ES-I3 (cell line): ENCODE measurements at regions not wholly inside any gene's neighbourhood (a gene's known extent, or its start where the extent isn't known, plus 50 kb on each side); places are given as distances from the start of the nearest gene placed in this dataset.

Source experiments
- H3K36me3 ChIP-seq: 2 replicates; pipeline ENCODE4 v1.6.1; 2013; ENCODE audit warnings: mild to moderate bottlenecking, low read length, control low read depth, moderate library complexity; ENCODE audit not compliant: insufficient read depth
- H3K4me1 ChIP-seq: 2 replicates; pipeline ENCODE4 v1.6.1; 2013; ENCODE audit warnings: mild to moderate bottlenecking, control low read depth, low read length; ENCODE audit not compliant: insufficient read depth
- H3K9ac ChIP-seq: 2 replicates; pipeline ENCODE4 v1.6.1; 2013; ENCODE audit warnings: low read depth, mild to moderate bottlenecking, low read length, moderate library complexity
- H3K9me3 ChIP-seq: 2 replicates; pipeline ENCODE4 v1.6.1; 2013; ENCODE audit warnings: mild to moderate bottlenecking, low read length, moderate library complexity; ENCODE audit not compliant: control insufficient read depth, insufficient read depth

- Histone ChIP-seq H3K36me3 (no peaks in the 10 kb centered on the region), H3K9ac (no peak overlapping the region), H3K4me1 (no peaks in the 10 kb centered on the region), H3K9me3 (no peaks in the 10 kb centered on the region)
Measured at GRCh38 chr10:75304741-75305390, 69.1 kb upstream of the COMTD1 start.

- Histone ChIP-seq H3K9ac (no peak overlapping the region), H3K4me1 (no peaks in the 10 kb centered on the region), H3K9me3 (no peaks in the 10 kb centered on the region)
Measured at GRCh38 chr10:75304313-75304712, 68.6 kb upstream of the COMTD1 start.

GRCh38 chr10:75303045-75303777 is 67.5 kb upstream of the COMTD1 start:
- no peaks in the 10 kb centered on the region for H3K4me1 ChIP-seq
- no peaks in the 10 kb centered on the region for H3K9me3 ChIP-seq
- no peak overlapping the region for H3K9ac ChIP-seq
- H3K36me3 ChIP-seq: no peaks in the 10 kb centered on the region

More at GRCh38 chr10:75304313-75304712, 68.6 kb upstream of the COMTD1 start:
- no peaks in the 10 kb centered on the region for H3K36me3 ChIP-seq

- Histone ChIP-seq H3K36me3 (no peaks in the 10 kb centered on the region), H3K9ac (no peak overlapping the region), H3K4me1 (no peaks in the 10 kb centered on the region), H3K9me3 (no peaks in the 10 kb centered on the region)
Measured at GRCh38 chr10:75302029-75302428, 66.3 kb upstream of the COMTD1 start.

- no peaks in the 10 kb centered on the region for H3K9me3 ChIP-seq
- H3K4me1 ChIP-seq: no peaks in the 10 kb centered on the region
- H3K36me3 ChIP-seq: no peaks in the 10 kb centered on the region
- no peak overlapping the region for H3K9ac ChIP-seq
Measured at GRCh38 chr10:75297021-75297599, 61.4 kb upstream of the COMTD1 start.

GRCh38 chr10:75295868-75296441 is 60.2 kb upstream of the COMTD1 start:
- Histone ChIP-seq H3K9me3 (no peaks in the 10 kb centered on the region), H3K4me1 (no peaks in the 10 kb centered on the region), H3K36me3 (no peaks in the 10 kb centered on the region), H3K9ac (no peak overlapping the region)

- peak overlapping the region; percentile 58; the same call in 1 of the 2 replicates for H3K9ac ChIP-seq
- no peaks in the 10 kb centered on the region for H3K36me3 ChIP-seq
- no peaks in the 10 kb centered on the region for H3K9me3 ChIP-seq
- H3K4me1 ChIP-seq: no peaks in the 10 kb centered on the region
Measured at GRCh38 chr10:75294866-75295701, 59.3 kb upstream of the COMTD1 start.

- no peaks in the 10 kb centered on the region for H3K4me1 ChIP-seq
- peak overlapping the region; percentile 58; the same call in 1 of the 2 replicates for H3K9ac ChIP-seq
- no peaks in the 10 kb centered on the region for H3K36me3 ChIP-seq
- no peaks in the 10 kb centered on the region for H3K9me3 ChIP-seq
Measured at GRCh38 chr10:75294518-75294865, 58.7 kb upstream of the COMTD1 start.

GRCh38 chr10:75294031-75294437 is 58.3 kb upstream of the COMTD1 start:
- H3K4me1 ChIP-seq: no peaks in the 10 kb centered on the region
- no peaks in the 10 kb centered on the region for H3K9me3 ChIP-seq
- H3K9ac ChIP-seq: no peak overlapping the region; the same call in 1 of the 2 replicates
- no peaks in the 10 kb centered on the region for H3K36me3 ChIP-seq

GRCh38 chr10:75293446-75293820 is 57.7 kb upstream of the COMTD1 start:
- no peaks in the 10 kb centered on the region for H3K36me3 ChIP-seq
- H3K4me1 ChIP-seq: no peaks in the 10 kb centered on the region
- H3K9ac ChIP-seq: no peak overlapping the region
- no peaks in the 10 kb centered on the region for H3K9me3 ChIP-seq

- H3K9me3 ChIP-seq: no peaks in the 10 kb centered on the region
- no peak overlapping the region for H3K9ac ChIP-seq
- no peaks in the 10 kb centered on the region for H3K36me3 ChIP-seq
- no peaks in the 10 kb centered on the region for H3K4me1 ChIP-seq
Measured at GRCh38 chr10:75292794-75293445, 57.2 kb upstream of the COMTD1 start.

- Histone ChIP-seq H3K9ac (no peak overlapping the region), H3K9me3 (no peaks in the 10 kb centered on the region), H3K36me3 (no peaks in the 10 kb centered on the region), H3K4me1 (no peaks in the 10 kb centered on the region)
Measured at GRCh38 chr10:75291805-75292204, 56.0 kb upstream of the COMTD1 start.

- Histone ChIP-seq H3K9ac (no peak overlapping the region), H3K4me1 (no peaks in the 10 kb centered on the region), H3K36me3 (no peaks in the 10 kb centered on the region), H3K9me3 (no peaks in the 10 kb centered on the region)
Measured at GRCh38 chr10:75288140-75288711, 52.5 kb upstream of the COMTD1 start.
